ENCODE measurements at regions not wholly inside any gene's neighbourhood (a gene's known extent, or its start where the extent isn't known, plus 50 kb on each side); places are given as distances from the start of the nearest gene placed in this dataset.

- DNase-seq (ENCODE audit: insufficient read length, low spot score): no peak
- TF ChIP-seq, protein P1, sequence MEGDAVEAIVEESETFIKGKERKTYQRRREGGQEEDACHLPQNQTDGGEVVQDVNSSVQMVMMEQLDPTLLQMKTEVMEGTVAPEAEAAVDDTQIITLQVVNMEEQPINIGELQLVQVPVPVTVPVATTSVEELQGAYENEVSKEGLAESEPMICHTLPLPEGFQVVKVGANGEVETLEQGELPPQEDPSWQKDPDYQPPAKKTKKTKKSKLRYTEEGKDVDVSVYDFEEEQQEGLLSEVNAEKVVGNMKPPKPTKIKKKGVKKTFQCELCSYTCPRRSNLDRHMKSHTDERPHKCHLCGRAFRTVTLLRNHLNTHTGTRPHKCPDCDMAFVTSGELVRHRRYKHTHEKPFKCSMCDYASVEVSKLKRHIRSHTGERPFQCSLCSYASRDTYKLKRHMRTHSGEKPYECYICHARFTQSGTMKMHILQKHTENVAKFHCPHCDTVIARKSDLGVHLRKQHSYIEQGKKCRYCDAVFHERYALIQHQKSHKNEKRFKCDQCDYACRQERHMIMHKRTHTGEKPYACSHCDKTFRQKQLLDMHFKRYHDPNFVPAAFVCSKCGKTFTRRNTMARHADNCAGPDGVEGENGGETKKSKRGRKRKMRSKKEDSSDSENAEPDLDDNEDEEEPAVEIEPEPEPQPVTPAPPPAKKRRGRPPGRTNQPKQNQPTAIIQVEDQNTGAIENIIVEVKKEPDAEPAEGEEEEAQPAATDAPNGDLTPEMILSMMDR (IDR thresholded peaks at IDR 0.05; ENCODE audit: insufficient read depth, missing control alignments): no peak
- no peak for FAIRE-seq
These were observed 70.8 kb upstream of the PCDH20 start for GRCh38 chr13:61486496-61486895.

- DNase-seq (ENCODE audit: insufficient read length, low spot score): no peak
- TF ChIP-seq, protein P1 (IDR thresholded peaks at IDR 0.05; ENCODE audit: insufficient read depth, missing control alignments): no peak
- FAIRE-seq: no peak
These were observed 69.6 kb upstream of the PCDH20 start for GRCh38 chr13:61485128-61485765.

DNA sequence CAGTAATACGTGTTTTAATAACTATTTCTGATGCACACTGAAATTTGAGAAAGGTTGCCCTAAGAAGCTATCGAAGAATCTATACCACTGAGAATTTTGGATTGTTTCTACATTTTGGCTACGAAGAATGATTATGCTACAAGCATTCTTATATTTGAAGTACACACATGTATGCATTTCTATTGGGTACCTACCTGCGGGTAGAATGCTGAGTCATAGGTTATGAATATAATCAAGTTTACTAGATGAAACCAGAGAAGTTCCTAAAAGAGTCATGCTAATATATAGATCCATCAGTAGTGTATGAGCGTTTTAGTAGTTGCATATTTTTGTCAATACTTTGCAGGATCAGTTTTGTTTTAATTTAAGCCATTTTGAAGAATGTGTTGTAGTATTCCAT lies 62.0 kb upstream of the PCDH20 start:
- TF ChIP-seq, protein P1 (IDR thresholded peaks at IDR 0.05; ENCODE audit: insufficient read depth, missing control alignments): no peak
- no peak for DNase-seq (ENCODE audit: insufficient read length, low spot score)
- FAIRE-seq: no peak

- TF ChIP-seq, protein P1 (IDR thresholded peaks at IDR 0.05; ENCODE audit: insufficient read depth, missing control alignments): no peak
- DNase-seq (ENCODE audit: insufficient read length, low spot score) (no peak), FAIRE-seq (no peak)
These were observed 55.1 kb upstream of the PCDH20 start for GRCh38 chr13:61470786-61471185.

GRCh38 chr13:61466280-61466679 lies 50.6 kb upstream of the PCDH20 start:
- TF ChIP-seq, protein P1 (IDR thresholded peaks at IDR 0.05; ENCODE audit: insufficient read depth, missing control alignments): no peak
- no peak for DNase-seq (ENCODE audit: insufficient read length, low spot score)
- peak; percentile 21 for FAIRE-seq
